PC-3 (cell line): ENCODE measurements at regions not wholly inside any gene's neighbourhood (a gene's known extent, or its start where the extent isn't known, plus 50 kb on each side); places are given as distances from the start of the nearest gene placed in this dataset.

Experiments
- ATAC-seq: fragments of 200-7000 bp; cut with Tn5 transposase; 2 replicates; pipeline ENCODE4 v1.9.1; 2020; ENCODE audit warnings: mild to moderate bottlenecking, moderate library complexity
- BruUV-seq: library from RNA; stranded (reverse); fragments of 400-500 nt; replicated peaks from 2 replicates; lab custom pipeline; 2021; lab: Mats Ljungman, UMichigan
- CTCF ChIA-PET: fragments of 300-600 bp; sonication (Branson Sonifier 250); formaldehyde crosslinking; loops from one replicate; lab custom pipeline; 2022; ENCODE audit warnings: antibody characterized with exemption; lab: Charles Lee
- POLR2A ChIA-PET: fragments of 300-600 bp; sonication (Branson Sonifier 250); formaldehyde crosslinking; loops from one replicate; lab custom pipeline; 2022; ENCODE audit warnings: antibody characterized with exemption; ENCODE audit not compliant: unreplicated experiment; lab: Charles Lee
- DNase-seq: peaks from one replicate; pipeline ENCODE4 v3.0.0-alpha.2; 2015
- H2AFZ ChIP-seq: fragments of 300-600 bp; sonication (generic); 2 replicates; pipeline ENCODE4 v1.6.0; 2016; ENCODE audit warnings: antibody characterized with exemption, low read length
- H3F3A ChIP-seq: fragments of 300-600 bp; sonication (generic); one replicate; pipeline ENCODE4 v1.6.0; 2017; ENCODE audit warnings: antibody characterized with exemption, low read length, control low read depth, mild to moderate bottlenecking; ENCODE audit not compliant: unreplicated experiment
- H3K27ac ChIP-seq: fragments of 300-600 bp; sonication (generic); 2 replicates; pipeline ENCODE4 v1.5.1; 2016; ENCODE audit warnings: mild to moderate bottlenecking, low read length
- H3K27me3 ChIP-seq: fragments of 300-600 bp; sonication (generic); 2 replicates; pipeline ENCODE4 v1.6.1; 2016; ENCODE audit warnings: low read length, mixed read lengths
- H3K36me3 ChIP-seq: fragments of 300-600 bp; sonication (generic); 2 replicates; pipeline ENCODE4 v1.6.1; 2016; ENCODE audit warnings: low read depth, mixed run types, low read length, mixed read lengths
- H3K4me1 ChIP-seq: fragments of 300-600 bp; sonication (generic); 2 replicates; pipeline ENCODE4 v1.5.1; 2016; ENCODE audit warnings: low read length; ENCODE audit not compliant: insufficient read depth
- H3K4me2 ChIP-seq: fragments of 300-600 bp; sonication (generic); 2 replicates; pipeline ENCODE4 v1.6.0; 2016; ENCODE audit warnings: low read length
- H3K4me3 ChIP-seq: fragments of 300-600 bp; sonication (generic); 2 replicates; pipeline ENCODE4 v1.5.1; 2016; ENCODE audit warnings: mild to moderate bottlenecking, low read length, mixed read lengths
- H3K79me2 ChIP-seq: fragments of 300-600 bp; sonication (generic); 2 replicates; pipeline ENCODE4 v1.6.1; 2017; ENCODE audit warnings: low read length, mixed read lengths
- H3K9ac ChIP-seq: fragments of 300-600 bp; sonication (generic); 2 replicates; pipeline ENCODE4 v1.6.0; 2016; ENCODE audit warnings: mild to moderate bottlenecking, low read length
- H3K9me2 ChIP-seq: fragments of 300-600 bp; sonication (generic); replicated peaks from 2 replicates; pipeline ENCODE4 v1.6.1; 2016; ENCODE audit warnings: mixed run types, low read length, mixed read lengths
- H3K9me3 ChIP-seq: fragments of 300-600 bp; sonication (generic); 2 replicates; pipeline ENCODE4 v1.6.1; 2016; ENCODE audit warnings: low read length, mixed read lengths
- H4K20me1 ChIP-seq: fragments of 300-600 bp; sonication (generic); 2 replicates; pipeline ENCODE4 v1.6.1; 2016; ENCODE audit warnings: low read length, mixed read lengths
- CTCF ChIP-seq: fragments of 300-600 bp; sonication (generic); conservative IDR thresholded peaks from 2 replicates; pipeline ENCODE4 v1.5.1; 2017; ENCODE audit warnings: antibody characterized with exemption, low read depth, mild to moderate bottlenecking, low read length
- EZH2 ChIP-seq: fragments of 300-600 bp; sonication (generic); IDR thresholded peaks from one replicate; pipeline ENCODE4 v1.6.1; 2017; ENCODE audit warnings: antibody characterized with exemption, mild to moderate bottlenecking, low read length; ENCODE audit not compliant: unreplicated experiment
- EZH2phosphoT487 ChIP-seq: fragments of 300-600 bp; sonication (generic); IDR thresholded peaks from 2 replicates; pipeline ENCODE4 v1.6.1; 2018; ENCODE audit warnings: mild to moderate bottlenecking, antibody characterized with exemption, low read length, borderline replicate concordance
- intact Hi-C: fragments of 100-400 bp; cut with micrococcal nuclease; formaldehyde crosslinking; loops from 2 replicates; pipeline ENCODE4 v1.9.0; 2023

- H3K4me1 ChIP-seq = peaks cover 9% of the 10 kb centered on the region; the same call in 1 of the 2 replicates
- BruUV-seq = no TSS peak
- intact Hi-C loops = no loop called here
- DNase-seq (no peak), ATAC-seq (no peak)
- ChIA-PET CTCF (no interaction called here), POLR2A (no interaction called here)
- H3K9me2 ChIP-seq = no peaks in the 10 kb centered on the region
- H3K27ac ChIP-seq = no peak overlapping the region
- no peak overlapping the region for H3K4me2 ChIP-seq
- no peaks in the 10 kb centered on the region for H3K9me3 ChIP-seq
- H3K79me2 ChIP-seq = no peaks in the 10 kb centered on the region
- no peaks in the 10 kb centered on the region for H4K20me1 ChIP-seq
- no peak overlapping the region for H3K9ac ChIP-seq
- TF ChIP-seq CTCF = no peak
- no peak overlapping the region for H3K4me3 ChIP-seq
- H3K27me3 ChIP-seq = no peaks in the 10 kb centered on the region
- H3F3A ChIP-seq = no peaks in the 10 kb centered on the region
- H3K36me3 ChIP-seq = no peaks in the 10 kb centered on the region
- H2AFZ ChIP-seq = no peak overlapping the region
Observed at GRCh38 chr18:55777666-55778304, 189.8 kb upstream of the TCF4 start.

DNA sequence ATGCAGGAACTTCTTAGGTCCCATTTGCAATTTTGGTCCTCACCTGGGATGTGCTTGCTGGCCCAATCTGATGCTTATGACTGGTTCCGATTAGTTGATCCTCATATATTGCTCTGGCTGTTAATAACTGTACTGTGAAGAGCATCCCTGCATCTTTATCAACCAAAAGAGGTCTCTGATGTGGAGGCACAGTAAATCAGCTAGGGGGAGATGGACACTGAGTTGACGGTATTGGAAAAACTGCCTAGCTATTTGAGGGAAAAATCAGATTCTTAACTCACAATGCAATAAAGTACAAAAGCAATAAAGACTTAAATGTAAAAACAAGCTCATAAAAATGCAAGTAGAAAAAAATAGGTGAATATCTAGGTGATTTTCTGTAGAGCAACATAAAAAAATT is 188.0 kb upstream of the TCF4 start:
- DNase-seq (no peak), ATAC-seq (no peak)
- POLR2A ChIA-PET = no interaction called here
- no peaks in the 10 kb centered on the region for H4K20me1 ChIP-seq
- no peak overlapping the region for H3K4me2 ChIP-seq
- no peaks in the 10 kb centered on the region for H3K79me2 ChIP-seq
- H2AFZ ChIP-seq = no peak overlapping the region
- H3K27me3 ChIP-seq = no peaks in the 10 kb centered on the region
- no peaks in the 10 kb centered on the region for H3K9me2 ChIP-seq
- CTCF ChIA-PET = interaction anchor here (0.6 kb wide), 1 partner anchor 58 kb away, joined by 3 read pairs; no protein-coding TSS in a partner anchor
- H3K9ac ChIP-seq = no peak overlapping the region
- H3K4me3 ChIP-seq = no peak overlapping the region
- H3K27ac ChIP-seq = no peak overlapping the region
- intact Hi-C loops = no loop called here
- H3F3A ChIP-seq = no peaks in the 10 kb centered on the region
- H3K9me3 ChIP-seq = no peaks in the 10 kb centered on the region
- no peak for TF ChIP-seq CTCF
- no peak for TF ChIP-seq EZH2phosphoT487
- TF ChIP-seq EZH2 = no peak
- no TSS peak for BruUV-seq
- H3K4me1 ChIP-seq = no peaks in the 10 kb centered on the region
- no peaks in the 10 kb centered on the region for H3K36me3 ChIP-seq

DNA sequence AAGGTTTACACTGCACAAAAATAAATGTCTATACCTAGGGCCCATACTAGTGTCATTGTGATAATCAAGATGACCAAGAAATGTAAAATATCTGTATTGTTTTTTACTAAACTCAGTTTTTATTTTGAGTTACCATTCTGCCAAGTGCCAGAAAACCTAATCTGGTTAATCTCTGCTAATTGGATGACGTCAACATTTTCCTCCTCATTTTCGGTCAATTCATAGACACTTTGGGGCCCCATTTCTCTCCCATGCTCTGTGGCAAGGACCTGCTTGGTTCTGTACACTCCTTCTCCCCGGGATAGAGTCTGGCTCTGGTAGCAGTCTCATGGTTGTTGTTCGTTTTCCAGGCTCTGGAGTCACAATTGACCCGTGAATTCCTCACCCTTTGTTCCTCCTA is 186.5 kb upstream of the TCF4 start:
- no peak overlapping the region for H3K27ac ChIP-seq
- H3K4me3 ChIP-seq = no peak overlapping the region
- no peaks in the 10 kb centered on the region for H3F3A ChIP-seq
- intact Hi-C loops = no loop called here
- no peaks in the 10 kb centered on the region for H4K20me1 ChIP-seq
- H3K4me2 ChIP-seq = no peak overlapping the region
- H3K9me2 ChIP-seq = no peaks in the 10 kb centered on the region
- H2AFZ ChIP-seq = no peak overlapping the region
- H3K27me3 ChIP-seq = no peaks in the 10 kb centered on the region
- no TSS peak for BruUV-seq
- DNase-seq (no peak), ATAC-seq (no peak)
- ChIA-PET CTCF (no interaction called here), POLR2A (no interaction called here)
- no peaks in the 10 kb centered on the region for H3K9me3 ChIP-seq
- no peak overlapping the region for H3K9ac ChIP-seq
- H3K79me2 ChIP-seq = no peaks in the 10 kb centered on the region
- H3K36me3 ChIP-seq = no peaks in the 10 kb centered on the region
- TF ChIP-seq EZH2phosphoT487 = no peak
- H3K4me1 ChIP-seq = no peaks in the 10 kb centered on the region
